PC-3 (cell line): ENCODE measurements at regions not wholly inside any gene's neighbourhood (a gene's known extent, or its start where the extent isn't known, plus 50 kb on each side); places are given as distances from the start of the nearest gene placed in this dataset.

Experiments
- CTCF ChIP-seq: fragments of 300-600 bp; sonication (generic); conservative IDR thresholded peaks from 2 replicates; pipeline ENCODE4 v1.5.1; 2017; ENCODE audit warnings: antibody characterized with exemption, low read depth, mild to moderate bottlenecking, low read length
- EZH2 ChIP-seq: fragments of 300-600 bp; sonication (generic); IDR thresholded peaks from one replicate; pipeline ENCODE4 v1.6.1; 2017; ENCODE audit warnings: antibody characterized with exemption, mild to moderate bottlenecking, low read length; ENCODE audit not compliant: unreplicated experiment
- EZH2phosphoT487 ChIP-seq: fragments of 300-600 bp; sonication (generic); IDR thresholded peaks from 2 replicates; pipeline ENCODE4 v1.6.1; 2018; ENCODE audit warnings: mild to moderate bottlenecking, antibody characterized with exemption, low read length, borderline replicate concordance

GRCh38 chr2:204239411-204240165, 303.0 kb downstream of the ICOS start:
- no peak for TF ChIP-seq CTCF
- no peak for TF ChIP-seq EZH2
- TF ChIP-seq EZH2phosphoT487: no peak
